Mesothelial cell of epicardium (in vitro differentiated cells): ENCODE measurements at regions not wholly inside any gene's neighbourhood (a gene's known extent, or its start where the extent isn't known, plus 50 kb on each side); places are given as distances from the start of the nearest gene placed in this dataset.

Source experiments
- DNase-seq, 2 experiments: peaks; one replicate each; pipeline ENCODE4 v3.0.0; 2021; ENCODE audit warnings: low spot score in 2 of 2; ENCODE audit not compliant: unreplicated experiment in 2 of 2
- H3K27ac Mint-ChIP-seq: 2 replicates; pipeline ENCODE4 v1.8.0; 2021; ENCODE audit warnings: mixed read lengths
- H3K27me3 Mint-ChIP-seq: 2 replicates; pipeline ENCODE4 v1.8.0; 2021; ENCODE audit warnings: low read depth, mixed read lengths
- H3K36me3 Mint-ChIP-seq: 2 replicates; pipeline ENCODE4 v1.8.0; 2021; ENCODE audit warnings: mixed read lengths
- H3K4me1 Mint-ChIP-seq: 2 replicates; pipeline ENCODE4 v1.8.0; 2021; ENCODE audit warnings: mixed read lengths
- H3K4me3 Mint-ChIP-seq: 2 replicates; pipeline ENCODE4 v1.8.0; 2021; ENCODE audit warnings: mild to moderate bottlenecking, moderate library complexity, mixed read lengths
- H3K9me3 Mint-ChIP-seq: 2 replicates; pipeline ENCODE4 v1.8.0; 2021; ENCODE audit warnings: mixed read lengths
- CTCF ChIP-seq: fragments of 200-600 bp; sonication (generic); IDR thresholded peaks from one replicate; pipeline ENCODE4 v1.5.0; 2021; ENCODE audit warnings: antibody characterized with exemption; ENCODE audit not compliant: unreplicated experiment

GRCh38 chr13:69423844-69424243, 683.8 kb upstream of the ATXN8OS start:
- peaks cover 16% of the 10 kb centered on the region for H3K36me3 Mint-ChIP-seq
- peaks cover 2% of the 10 kb centered on the region for H3K4me1 Mint-ChIP-seq
- no peak overlapping the region for H3K4me3 Mint-ChIP-seq
- TF ChIP-seq CTCF: no peak
- no peak overlapping the region for H3K27ac Mint-ChIP-seq
- peaks cover 47% of the 10 kb centered on the region for H3K9me3 Mint-ChIP-seq
- H3K27me3 Mint-ChIP-seq: no peaks in the 10 kb centered on the region
- DNase-seq: no peak

GRCh38 chr13:69418319-69418718, 689.3 kb upstream of the ATXN8OS start:
- H3K36me3 Mint-ChIP-seq: no peaks in the 10 kb centered on the region
- H3K9me3 Mint-ChIP-seq: no peaks in the 10 kb centered on the region
- H3K27me3 Mint-ChIP-seq: no peaks in the 10 kb centered on the region
- H3K4me1 Mint-ChIP-seq: peaks cover 8% of the 10 kb centered on the region
- no peak overlapping the region for H3K4me3 Mint-ChIP-seq
- no peak for DNase-seq
- H3K27ac Mint-ChIP-seq: no peak overlapping the region
- TF ChIP-seq CTCF: no peak

DNA sequence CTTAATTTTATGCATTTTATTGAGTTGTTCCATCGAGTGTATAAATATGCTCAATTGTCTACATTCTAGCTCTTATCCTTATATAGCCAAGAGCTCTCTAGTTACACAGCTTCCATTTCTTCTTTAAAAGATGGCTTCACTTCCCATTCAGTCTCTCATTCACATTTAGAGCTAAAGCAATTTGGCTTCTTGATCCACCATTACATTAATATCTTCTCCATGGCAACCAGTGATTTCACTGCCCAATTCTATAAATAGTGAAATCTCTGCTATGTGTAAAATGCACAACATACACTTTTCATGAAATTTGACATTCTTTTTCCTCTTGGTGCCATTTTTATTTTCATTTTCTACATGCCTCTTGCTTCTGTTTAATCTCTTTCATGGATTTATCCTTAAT, 696.9 kb upstream of the ATXN8OS start:
- Mint-ChIP-seq H3K36me3 (no peaks in the 10 kb centered on the region), H3K27me3 (no peaks in the 10 kb centered on the region), H3K4me1 (no peaks in the 10 kb centered on the region), H3K4me3 (no peak overlapping the region), H3K9me3 (peaks cover 17% of the 10 kb centered on the region), H3K27ac (no peak overlapping the region)
- no peak for DNase-seq
- no peak for TF ChIP-seq CTCF

DNA sequence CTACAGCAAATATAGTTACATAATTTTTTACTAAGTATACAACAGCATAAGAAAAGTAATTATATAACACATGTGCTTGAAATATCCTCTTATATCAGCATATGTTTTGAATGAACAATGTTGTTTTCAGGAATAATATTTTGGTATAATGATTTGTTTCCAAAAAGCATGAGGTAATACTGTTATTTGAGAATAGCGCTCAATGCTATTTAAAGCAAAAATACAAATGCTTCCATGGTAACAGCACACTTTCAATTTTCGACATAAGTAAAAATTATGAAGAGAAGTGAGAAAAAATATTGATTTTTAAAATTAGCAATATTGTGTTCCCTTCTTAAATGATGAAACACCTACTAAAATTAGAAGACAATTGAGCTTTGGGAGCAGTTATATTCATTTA, 715.9 kb upstream of the ATXN8OS start:
- no peak for DNase-seq
- H3K27me3 Mint-ChIP-seq: no peaks in the 10 kb centered on the region
- H3K36me3 Mint-ChIP-seq: no peaks in the 10 kb centered on the region
- H3K4me3 Mint-ChIP-seq: no peak overlapping the region
- no peak for TF ChIP-seq CTCF
- H3K9me3 Mint-ChIP-seq: peaks cover 2% of the 10 kb centered on the region
- no peak overlapping the region for H3K27ac Mint-ChIP-seq
- H3K4me1 Mint-ChIP-seq: no peaks in the 10 kb centered on the region

GRCh38 chr13:69389899-69390298, 717.7 kb upstream of the ATXN8OS start:
- H3K27me3 Mint-ChIP-seq: no peaks in the 10 kb centered on the region
- H3K4me3 Mint-ChIP-seq: no peak overlapping the region
- no peaks in the 10 kb centered on the region for H3K4me1 Mint-ChIP-seq
- H3K27ac Mint-ChIP-seq: no peak overlapping the region
- H3K36me3 Mint-ChIP-seq: no peaks in the 10 kb centered on the region
- H3K9me3 Mint-ChIP-seq: no peaks in the 10 kb centered on the region
- no peak for DNase-seq
- no peak for TF ChIP-seq CTCF

- no peak for TF ChIP-seq CTCF
- Mint-ChIP-seq H3K27ac (no peak overlapping the region), H3K27me3 (no peaks in the 10 kb centered on the region), H3K4me1 (peaks cover 8% of the 10 kb centered on the region), H3K36me3 (peaks cover 1% of the 10 kb centered on the region), H3K4me3 (no peak overlapping the region), H3K9me3 (peaks cover 18% of the 10 kb centered on the region)
- no peak for DNase-seq
Observed at GRCh38 chr13:69373747-69374425, 733.7 kb upstream of the ATXN8OS start.
